Adrenal gland (tissue), 5 donors: ENCODE measurements at regions not wholly inside any gene's neighbourhood (a gene's known extent, or its start where the extent isn't known, plus 50 kb on each side); places are given as distances from the start of the nearest gene placed in this dataset.

Source experiments
- CTCF ChIP-seq, 6 experiments: fragments of 450-650 bp in 4 of 6; fragments of 200-600 bp in 2 of 6; sonication (generic) in 1 of 6; IDR thresholded peaks; 1 replicate in 5 of 6; 2 replicates in 1 of 6; pipeline versions ENCODE4 v1.5.1 to v1.8.0; 2016 to 2021; ENCODE audit warnings: antibody characterized with exemption in 6 of 6, mild to moderate bottlenecking in 2 of 6, moderate library complexity in 1 of 6
- POLR2A ChIP-seq, 2 donors: fragments of 450-650 bp; IDR thresholded peaks; one replicate each; pipeline ENCODE4 v1.6.1; 2017; ENCODE audit warnings: antibody characterized with exemption in 2 of 2, mild to moderate bottlenecking in 2 of 2, moderate library complexity in 1 of 2
- donor health status: DM: no; HTN: no; CAD: no.

DNA sequence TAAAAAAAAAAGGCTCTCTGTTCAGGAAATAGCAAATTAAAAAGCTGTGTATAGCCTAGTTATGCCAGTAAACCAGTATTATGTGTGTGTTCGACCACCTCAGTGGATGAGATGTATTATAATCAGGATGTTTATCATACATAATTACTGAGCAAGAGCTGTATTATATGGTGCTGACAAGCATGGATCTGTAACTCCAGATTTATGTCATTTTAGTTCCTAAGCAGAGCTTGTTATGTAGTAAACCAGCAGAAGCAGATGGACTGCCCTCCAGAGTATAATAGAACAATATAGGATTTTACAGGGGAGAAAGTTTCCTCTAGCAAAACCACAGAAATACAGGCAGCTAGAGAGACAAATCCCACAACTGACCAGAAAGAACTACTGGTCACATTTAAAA, 627.4 kb upstream of the EPHA5 start:
- TF ChIP-seq CTCF (IDR thresholded peaks at IDR 0.05) (no peak), POLR2A (IDR thresholded peaks at IDR 0.05) (no peak)
